Liver (tissue), 8 donors: ENCODE measurements at regions not wholly inside any gene's neighbourhood (a gene's known extent, or its start where the extent isn't known, plus 50 kb on each side); places are given as distances from the start of the nearest gene placed in this dataset.

ENCODE experiments used
- DNase-seq: peaks from one replicate; pipeline ENCODE4 v3.0.0-alpha.2; 2017; ENCODE audit warnings: low spot score
- H3K27ac ChIP-seq, 2 donors: one replicate each; pipeline ENCODE4 v1.7.0; 2013; ENCODE audit warnings: inconsistent platforms in 2 of 2, low read length in 2 of 2, control low read depth in 1 of 2, low read depth in 1 of 2, mild to moderate bottlenecking in 1 of 2
- H3K27me3 ChIP-seq, 4 donors: one replicate each; pipeline versions ENCODE4 v1.6.1 to v1.7.0; 2013; ENCODE audit warnings: low read length in 3 of 4, inconsistent platforms in 1 of 4, mild to moderate bottlenecking in 1 of 4, moderate library complexity in 1 of 4; ENCODE audit not compliant: control insufficient read depth in 4 of 4, insufficient read depth in 4 of 4
- H3K36me3 ChIP-seq, 4 donors: one replicate each; pipeline versions ENCODE4 v1.6.1 to v1.7.0; 2013; ENCODE audit warnings: low read length in 3 of 4, mild to moderate bottlenecking in 3 of 4, low read depth in 1 of 4, moderate library complexity in 1 of 4; ENCODE audit not compliant: control insufficient read depth in 4 of 4, insufficient read depth in 3 of 4
- H3K4me1 ChIP-seq, 4 donors: one replicate each; pipeline versions ENCODE4 v1.6.1 to v1.7.0; 2013; ENCODE audit warnings: low read length in 3 of 4, mild to moderate bottlenecking in 3 of 4, moderate library complexity in 1 of 4; ENCODE audit not compliant: control insufficient read depth in 4 of 4, insufficient read depth in 4 of 4
- H3K4me3 ChIP-seq, 3 donors: one replicate each; pipeline versions ENCODE4 v1.6.1 to v1.7.0; 2013; ENCODE audit warnings: low read length in 3 of 3, control low read depth in 1 of 3, low read depth in 1 of 3, mild to moderate bottlenecking in 1 of 3
- H3K9ac ChIP-seq, 2 donors: one replicate each; pipeline ENCODE4 v1.7.0; 2013; ENCODE audit warnings: low read length in 2 of 2, mild to moderate bottlenecking in 2 of 2, moderate library complexity in 2 of 2, control low read depth in 1 of 2, low read depth in 1 of 2
- H3K9me3 ChIP-seq, 4 donors: one replicate each; pipeline versions ENCODE4 v1.6.1 to v1.7.0; 2013; ENCODE audit warnings: low read length in 3 of 4; ENCODE audit not compliant: control insufficient read depth in 4 of 4
- EGR1 ChIP-seq, 2 donors: IDR thresholded peaks; 2 replicates each; pipeline ENCODE4 v1.6.1; 2016 to 2018; ENCODE audit warnings: antibody characterized with exemption in 2 of 2, low read depth in 2 of 2
- FOXA1 ChIP-seq: IDR thresholded peaks from 2 replicates; pipeline ENCODE4 v1.6.1; 2016; ENCODE audit warnings: antibody characterized with exemption
- FOXA2 ChIP-seq: IDR thresholded peaks from 2 replicates; pipeline ENCODE4 v1.6.1; 2016; ENCODE audit warnings: antibody characterized with exemption
- HNF4A ChIP-seq, 2 donors: conservative IDR thresholded peaks; 2 replicates each; pipeline ENCODE4 v1.6.1; 2016; ENCODE audit warnings: antibody characterized with exemption in 2 of 2, mild to moderate bottlenecking in 2 of 2
- HNF4G ChIP-seq: IDR thresholded peaks from 2 replicates; pipeline ENCODE4 v1.6.1; 2016; ENCODE audit warnings: antibody characterized with exemption
- JUND ChIP-seq, 2 donors: IDR thresholded peaks; 2 replicates each; pipeline ENCODE4 v1.6.1; 2016; ENCODE audit warnings: antibody characterized with exemption in 2 of 2
- NR2F2 ChIP-seq: IDR thresholded peaks from 2 replicates; pipeline ENCODE4 v1.6.1; 2016; ENCODE audit warnings: antibody characterized with exemption
- RXRA ChIP-seq, 2 donors: IDR thresholded peaks; 2 replicates each; pipeline ENCODE4 v1.6.1; 2017 to 2018; ENCODE audit warnings: antibody characterized with exemption in 2 of 2, mild to moderate bottlenecking in 1 of 2
- TAF1 ChIP-seq: conservative IDR thresholded peaks from 2 replicates; pipeline ENCODE4 v1.6.1; 2016; ENCODE audit warnings: antibody characterized with exemption, mild to moderate bottlenecking
- YY1 ChIP-seq: IDR thresholded peaks from 2 replicates; pipeline ENCODE4 v1.6.1; 2016; ENCODE audit warnings: antibody characterized with exemption, mild to moderate bottlenecking
- WGBS: extraction: QIAGEN DNeasy Blood & Tissue Kit; methylation state at CpG from one replicate; pipeline ENCODE4 v1.1.7; 2013; 5-methylcytosine and 5-hydroxymethylcytosine counted together
- TF ChIP-seq, protein P1 (sequence below): IDR thresholded peaks from 2 replicates; pipeline ENCODE4 v1.6.1; 2016; ENCODE audit warnings: antibody characterized with exemption
- TF ChIP-seq, protein P2 (sequence below): fragments of 150-350 bp; IDR thresholded peaks from 2 replicates; pipeline ENCODE4 v1.5.1; 2017; ENCODE audit warnings: improper control_type of control experiment, low read depth, low read length; ENCODE audit not compliant: missing input control
- TF ChIP-seq, protein P3 (sequence below): IDR thresholded peaks from 2 replicates; pipeline ENCODE4 v1.6.1; 2016; ENCODE audit warnings: antibody characterized with exemption
- TF ChIP-seq, protein P4 (sequence below): IDR thresholded peaks from 2 replicates; pipeline ENCODE4 v1.6.1; 2016; ENCODE audit warnings: antibody characterized with exemption
- donor health status: healthy.
- donor health status: healthy.
- donor health status: healthy.
- donor health status: healthy.
- donor health status: healthy.

DNA sequence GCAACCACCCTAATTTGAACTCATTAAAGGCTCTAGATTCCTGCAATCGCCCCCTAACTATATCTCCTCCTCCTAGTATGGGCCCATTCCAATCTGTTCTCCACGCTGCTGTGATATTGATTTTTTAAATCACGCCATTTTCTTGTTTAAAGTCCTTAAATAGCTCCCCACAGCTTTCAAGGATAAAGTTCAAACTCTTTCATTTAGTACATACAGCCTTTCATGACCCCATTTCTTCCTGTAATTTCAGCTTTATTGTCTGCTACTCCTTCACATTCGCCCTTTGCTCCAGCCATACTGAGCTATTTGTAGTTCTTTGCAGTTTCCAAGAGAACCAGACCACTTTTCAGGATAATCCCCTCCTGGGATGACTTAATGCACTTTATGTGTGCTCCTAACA lies 118.5 kb downstream of the GC start:
- H3K9ac ChIP-seq = no peak overlapping the region
- no peaks in the 10 kb centered on the region for H3K27me3 ChIP-seq
- no peak overlapping the region for H3K27ac ChIP-seq
- peaks cover 0 to 7% (median 0%) of the 10 kb centered on the region in 4 donors for H3K4me1 ChIP-seq
- 36% methylated on average over 4 of the region's 4 CpGs for WGBS
- no peak for DNase-seq
- no peak overlapping the region for H3K4me3 ChIP-seq
- H3K9me3 ChIP-seq = no peaks in the 10 kb centered on the region
- TF ChIP-seq JUND (IDR thresholded peaks at IDR 0.05) (no peak), HNF4A (conservative IDR thresholded peaks at IDR 0.05) (peak in 1 of 2 donors; percentile 14), HNF4G (no peak), YY1 (peak; percentile 37), RXRA (IDR thresholded peaks at IDR 0.05) (peak in 1 of 2 donors; percentile 22), FOXA2 (no peak), NR2F2 (no peak), FOXA1 (no peak)
- TF ChIP-seq, protein P1, sequence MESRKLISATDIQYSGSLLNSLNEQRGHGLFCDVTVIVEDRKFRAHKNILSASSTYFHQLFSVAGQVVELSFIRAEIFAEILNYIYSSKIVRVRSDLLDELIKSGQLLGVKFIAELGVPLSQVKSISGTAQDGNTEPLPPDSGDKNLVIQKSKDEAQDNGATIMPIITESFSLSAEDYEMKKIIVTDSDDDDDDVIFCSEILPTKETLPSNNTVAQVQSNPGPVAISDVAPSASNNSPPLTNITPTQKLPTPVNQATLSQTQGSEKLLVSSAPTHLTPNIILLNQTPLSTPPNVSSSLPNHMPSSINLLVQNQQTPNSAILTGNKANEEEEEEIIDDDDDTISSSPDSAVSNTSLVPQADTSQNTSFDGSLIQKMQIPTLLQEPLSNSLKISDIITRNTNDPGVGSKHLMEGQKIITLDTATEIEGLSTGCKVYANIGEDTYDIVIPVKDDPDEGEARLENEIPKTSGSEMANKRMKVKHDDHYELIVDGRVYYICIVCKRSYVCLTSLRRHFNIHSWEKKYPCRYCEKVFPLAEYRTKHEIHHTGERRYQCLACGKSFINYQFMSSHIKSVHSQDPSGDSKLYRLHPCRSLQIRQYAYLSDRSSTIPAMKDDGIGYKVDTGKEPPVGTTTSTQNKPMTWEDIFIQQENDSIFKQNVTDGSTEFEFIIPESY = no peak
- TF ChIP-seq, protein P2, sequence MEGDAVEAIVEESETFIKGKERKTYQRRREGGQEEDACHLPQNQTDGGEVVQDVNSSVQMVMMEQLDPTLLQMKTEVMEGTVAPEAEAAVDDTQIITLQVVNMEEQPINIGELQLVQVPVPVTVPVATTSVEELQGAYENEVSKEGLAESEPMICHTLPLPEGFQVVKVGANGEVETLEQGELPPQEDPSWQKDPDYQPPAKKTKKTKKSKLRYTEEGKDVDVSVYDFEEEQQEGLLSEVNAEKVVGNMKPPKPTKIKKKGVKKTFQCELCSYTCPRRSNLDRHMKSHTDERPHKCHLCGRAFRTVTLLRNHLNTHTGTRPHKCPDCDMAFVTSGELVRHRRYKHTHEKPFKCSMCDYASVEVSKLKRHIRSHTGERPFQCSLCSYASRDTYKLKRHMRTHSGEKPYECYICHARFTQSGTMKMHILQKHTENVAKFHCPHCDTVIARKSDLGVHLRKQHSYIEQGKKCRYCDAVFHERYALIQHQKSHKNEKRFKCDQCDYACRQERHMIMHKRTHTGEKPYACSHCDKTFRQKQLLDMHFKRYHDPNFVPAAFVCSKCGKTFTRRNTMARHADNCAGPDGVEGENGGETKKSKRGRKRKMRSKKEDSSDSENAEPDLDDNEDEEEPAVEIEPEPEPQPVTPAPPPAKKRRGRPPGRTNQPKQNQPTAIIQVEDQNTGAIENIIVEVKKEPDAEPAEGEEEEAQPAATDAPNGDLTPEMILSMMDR = no peak
- TF ChIP-seq, protein P3, sequence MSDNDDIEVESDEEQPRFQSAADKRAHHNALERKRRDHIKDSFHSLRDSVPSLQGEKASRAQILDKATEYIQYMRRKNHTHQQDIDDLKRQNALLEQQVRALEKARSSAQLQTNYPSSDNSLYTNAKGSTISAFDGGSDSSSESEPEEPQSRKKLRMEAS = no peak
- TF ChIP-seq, protein P4, sequence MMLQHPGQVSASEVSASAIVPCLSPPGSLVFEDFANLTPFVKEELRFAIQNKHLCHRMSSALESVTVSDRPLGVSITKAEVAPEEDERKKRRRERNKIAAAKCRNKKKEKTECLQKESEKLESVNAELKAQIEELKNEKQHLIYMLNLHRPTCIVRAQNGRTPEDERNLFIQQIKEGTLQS = no peak
- H3K36me3 ChIP-seq = no peaks in the 10 kb centered on the region

DNA sequence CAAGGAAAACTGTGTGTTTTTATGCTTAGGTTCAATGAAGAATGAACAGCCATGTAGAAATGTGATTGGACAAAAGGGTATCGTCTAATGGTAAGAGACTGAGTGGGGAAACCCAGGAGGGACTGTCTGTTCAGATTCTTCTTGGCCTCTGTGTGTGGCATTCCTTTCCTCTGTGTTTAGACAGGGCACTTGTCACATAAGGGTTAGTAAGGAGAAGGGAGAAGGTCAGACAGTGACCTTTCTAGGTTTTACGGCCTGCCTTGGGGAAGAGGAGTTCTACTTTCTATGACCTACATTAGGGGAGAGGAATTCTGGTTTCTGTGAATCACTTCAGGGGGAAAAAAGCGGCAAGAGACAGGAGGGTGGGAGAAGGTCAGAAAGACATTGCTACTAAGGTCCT lies 119.5 kb downstream of the GC start:
- peaks cover 0 to 7% (median 0%) of the 10 kb centered on the region in 4 donors for H3K4me1 ChIP-seq
- WGBS = 96% methylated on average over 3 of the region's 3 CpGs
- H3K27ac ChIP-seq = no peak overlapping the region
- no peak overlapping the region for H3K4me3 ChIP-seq
- no peaks in the 10 kb centered on the region for H3K9me3 ChIP-seq
- no peak for TF ChIP-seq RXRA (IDR thresholded peaks at IDR 0.05)
- TF ChIP-seq FOXA2 = no peak
- TF ChIP-seq, protein P2 = no peak
- TF ChIP-seq, protein P4 = no peak
- TF ChIP-seq HNF4G = no peak
- no peak for TF ChIP-seq JUND (IDR thresholded peaks at IDR 0.05)
- TF ChIP-seq, protein P3 = no peak
- no peak for TF ChIP-seq TAF1
- TF ChIP-seq EGR1 (IDR thresholded peaks at IDR 0.05; ENCODE audit: low read depth in 2 of 2) = no peak
- TF ChIP-seq NR2F2 = no peak
- H3K9ac ChIP-seq = no peak overlapping the region
- H3K36me3 ChIP-seq = no peaks in the 10 kb centered on the region
- H3K27me3 ChIP-seq = peaks cover 0 to 3% (median 0%) of the 10 kb centered on the region in 4 donors
- no peak for DNase-seq
